Neural progenitor cell (in vitro differentiated cells): ENCODE measurements at regions not wholly inside any gene's neighbourhood (a gene's known extent, or its start where the extent isn't known, plus 50 kb on each side); places are given as distances from the start of the nearest gene placed in this dataset.
A peak's percentile ranks its signal among the peaks of the same experiment; 100 is the strongest.

Source experiments
- DNase-seq: peaks from one replicate; pipeline ENCODE4 v3.0.0-alpha.2; 2016; ENCODE audit warnings: low spot score
- H2AFZ ChIP-seq: fragments of 200-600 bp; sonication (generic); replicated peaks from 2 replicates; pipeline ENCODE4 v1.6.1; 2016; ENCODE audit warnings: antibody characterized with exemption
- H3F3A ChIP-seq: fragments of 200-600 bp; sonication (generic); 2 replicates; pipeline ENCODE4 v1.6.1; 2016; ENCODE audit warnings: antibody characterized with exemption, low read depth
- H3K27ac ChIP-seq: fragments of 200-600 bp; sonication (generic); 2 replicates; pipeline ENCODE4 v1.5.1; 2016; ENCODE audit warnings: mild to moderate bottlenecking
- H3K27me3 ChIP-seq: fragments of 200-600 bp; sonication (generic); 2 replicates; pipeline ENCODE4 v1.6.1; 2016; ENCODE audit warnings: mild to moderate bottlenecking, moderate library complexity
- H3K36me3 ChIP-seq: fragments of 200-600 bp; sonication (generic); 2 replicates; pipeline ENCODE4 v1.5.1; 2016
- H3K4me1 ChIP-seq: fragments of 200-600 bp; sonication (generic); 2 replicates; pipeline ENCODE4 v1.6.1; 2016; ENCODE audit warnings: mixed run types
- H3K4me2 ChIP-seq: fragments of 200-600 bp; sonication (generic); 2 replicates; pipeline ENCODE4 v1.6.1; 2016
- H3K4me3 ChIP-seq: fragments of 200-600 bp; sonication (generic); 2 replicates; pipeline ENCODE4 v1.5.1; 2016
- H3K79me2 ChIP-seq: fragments of 200-600 bp; sonication (generic); 2 replicates; pipeline ENCODE4 v1.6.1; 2016; ENCODE audit warnings: low read depth
- H3K9ac ChIP-seq: fragments of 200-600 bp; sonication (generic); 2 replicates; pipeline ENCODE4 v1.6.1; 2016
- H3K9me3 ChIP-seq: fragments of 200-600 bp; sonication (generic); 2 replicates; pipeline ENCODE4 v1.5.1; 2016; ENCODE audit warnings: low read depth
- H4K20me1 ChIP-seq: fragments of 200-600 bp; sonication (generic); 2 replicates; pipeline ENCODE4 v1.6.1; 2016; ENCODE audit warnings: low read depth
- H3K27ac Mint-ChIP-seq: 3 replicates; pipeline ENCODE4 v1.8.0; 2021; ENCODE audit warnings: mixed read lengths
- H3K27me3 Mint-ChIP-seq: 2 replicates; pipeline ENCODE4 v1.8.0; 2022; ENCODE audit warnings: low read depth, mild to moderate bottlenecking, inconsistent platforms, moderate library complexity, mixed read lengths; ENCODE audit not compliant: insufficient read depth
- H3K36me3 Mint-ChIP-seq: 3 replicates; pipeline ENCODE4 v1.8.0; 2021; ENCODE audit warnings: mixed read lengths
- H3K4me1 Mint-ChIP-seq: 3 replicates; pipeline ENCODE4 v1.8.0; 2021; ENCODE audit warnings: mixed read lengths
- H3K4me3 Mint-ChIP-seq: 3 replicates; pipeline ENCODE4 v1.8.0; 2021; ENCODE audit warnings: mild to moderate bottlenecking, moderate library complexity, mixed read lengths
- H3K9me3 Mint-ChIP-seq: 3 replicates; pipeline ENCODE4 v1.8.0; 2020; ENCODE audit warnings: mixed read lengths
- EZH2 ChIP-seq: fragments of 200-600 bp; sonication (generic); IDR thresholded peaks from 2 replicates; pipeline ENCODE4 v1.6.1; 2017; ENCODE audit warnings: antibody characterized with exemption, mild to moderate bottlenecking, moderate library complexity
- EZH2phosphoT487 ChIP-seq: fragments of 200-600 bp; sonication (generic); IDR thresholded peaks from 2 replicates; pipeline ENCODE4 v1.6.1; 2017; ENCODE audit warnings: antibody characterized with exemption
- TF ChIP-seq, protein P1 (sequence below): fragments of 200-600 bp; sonication (generic); IDR thresholded peaks from 2 replicates; pipeline ENCODE4 v1.5.1; 2017; ENCODE audit warnings: antibody characterized with exemption, mild to moderate bottlenecking

GRCh38 chr22:49147617-49148175 lies 680.0 kb downstream of the BRD1 start:
- H3K9me3 ChIP-seq: no peaks in the 10 kb centered on the region
- no peak overlapping the region for H3K4me2 ChIP-seq
- no peaks in the 10 kb centered on the region for H3K36me3 ChIP-seq
- Mint-ChIP-seq H3K4me1 (peaks cover 21% of the 10 kb centered on the region), H3K27me3 (peaks cover 6% of the 10 kb centered on the region), H3K36me3 (no peaks in the 10 kb centered on the region), H3K9me3 (peaks cover 2% of the 10 kb centered on the region), H3K4me3 (no peak overlapping the region), H3K27ac (peak overlapping the region; percentile 90)
- H3K27ac ChIP-seq: no peak overlapping the region
- no peak overlapping the region for H3K9ac ChIP-seq
- TF ChIP-seq, protein P1, sequence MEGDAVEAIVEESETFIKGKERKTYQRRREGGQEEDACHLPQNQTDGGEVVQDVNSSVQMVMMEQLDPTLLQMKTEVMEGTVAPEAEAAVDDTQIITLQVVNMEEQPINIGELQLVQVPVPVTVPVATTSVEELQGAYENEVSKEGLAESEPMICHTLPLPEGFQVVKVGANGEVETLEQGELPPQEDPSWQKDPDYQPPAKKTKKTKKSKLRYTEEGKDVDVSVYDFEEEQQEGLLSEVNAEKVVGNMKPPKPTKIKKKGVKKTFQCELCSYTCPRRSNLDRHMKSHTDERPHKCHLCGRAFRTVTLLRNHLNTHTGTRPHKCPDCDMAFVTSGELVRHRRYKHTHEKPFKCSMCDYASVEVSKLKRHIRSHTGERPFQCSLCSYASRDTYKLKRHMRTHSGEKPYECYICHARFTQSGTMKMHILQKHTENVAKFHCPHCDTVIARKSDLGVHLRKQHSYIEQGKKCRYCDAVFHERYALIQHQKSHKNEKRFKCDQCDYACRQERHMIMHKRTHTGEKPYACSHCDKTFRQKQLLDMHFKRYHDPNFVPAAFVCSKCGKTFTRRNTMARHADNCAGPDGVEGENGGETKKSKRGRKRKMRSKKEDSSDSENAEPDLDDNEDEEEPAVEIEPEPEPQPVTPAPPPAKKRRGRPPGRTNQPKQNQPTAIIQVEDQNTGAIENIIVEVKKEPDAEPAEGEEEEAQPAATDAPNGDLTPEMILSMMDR: no peak
- TF ChIP-seq EZH2 (no peak), EZH2phosphoT487 (no peak)
- no peak for DNase-seq
- H3K27me3 ChIP-seq: no peaks in the 10 kb centered on the region
- H3K79me2 ChIP-seq: no peaks in the 10 kb centered on the region
- no peaks in the 10 kb centered on the region for H3F3A ChIP-seq
- H3K4me1 ChIP-seq: peaks cover 15% of the 10 kb centered on the region
- no peak overlapping the region for H3K4me3 ChIP-seq
- no peaks in the 10 kb centered on the region for H4K20me1 ChIP-seq
- no peak overlapping the region for H2AFZ ChIP-seq

DNA sequence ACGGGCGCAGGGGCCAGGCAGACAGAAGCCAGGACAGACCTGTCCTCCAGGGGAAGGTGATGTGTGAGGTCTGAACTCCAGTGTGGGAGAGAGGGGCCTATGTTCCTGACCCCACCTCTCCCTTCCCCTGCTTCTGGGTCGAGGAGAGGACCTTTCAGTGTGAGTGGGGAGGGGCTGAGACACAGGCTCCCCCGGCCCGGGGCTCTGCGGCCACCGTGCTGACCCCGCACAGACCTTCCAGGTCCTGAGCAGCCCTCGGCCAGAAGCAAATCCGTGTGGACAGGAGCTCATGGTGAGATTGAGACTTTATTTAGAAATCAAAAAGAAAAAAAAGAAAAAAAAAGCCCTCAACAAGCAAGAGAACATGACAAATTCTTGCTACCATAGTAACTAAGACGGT lies 680.5 kb downstream of the BRD1 start:
- Histone ChIP-seq H2AFZ (no peak overlapping the region), H3K9me3 (no peaks in the 10 kb centered on the region), H3F3A (no peaks in the 10 kb centered on the region), H3K36me3 (no peaks in the 10 kb centered on the region), H3K79me2 (no peaks in the 10 kb centered on the region), H3K9ac (no peak overlapping the region), H4K20me1 (no peaks in the 10 kb centered on the region), H3K4me3 (no peak overlapping the region), H3K4me1 (peaks cover 9% of the 10 kb centered on the region), H3K27ac (no peak overlapping the region), H3K27me3 (no peaks in the 10 kb centered on the region), H3K4me2 (no peak overlapping the region)
- H3K27ac Mint-ChIP-seq: no peak overlapping the region
- peaks cover 6% of the 10 kb centered on the region for H3K27me3 Mint-ChIP-seq
- TF ChIP-seq EZH2phosphoT487 (no peak), EZH2 (no peak)
- TF ChIP-seq, protein P1: no peak
- peaks cover 2% of the 10 kb centered on the region for H3K9me3 Mint-ChIP-seq
- no peaks in the 10 kb centered on the region for H3K36me3 Mint-ChIP-seq
- H3K4me3 Mint-ChIP-seq: no peak overlapping the region
- peaks cover 18% of the 10 kb centered on the region for H3K4me1 Mint-ChIP-seq
- no peak for DNase-seq

DNA sequence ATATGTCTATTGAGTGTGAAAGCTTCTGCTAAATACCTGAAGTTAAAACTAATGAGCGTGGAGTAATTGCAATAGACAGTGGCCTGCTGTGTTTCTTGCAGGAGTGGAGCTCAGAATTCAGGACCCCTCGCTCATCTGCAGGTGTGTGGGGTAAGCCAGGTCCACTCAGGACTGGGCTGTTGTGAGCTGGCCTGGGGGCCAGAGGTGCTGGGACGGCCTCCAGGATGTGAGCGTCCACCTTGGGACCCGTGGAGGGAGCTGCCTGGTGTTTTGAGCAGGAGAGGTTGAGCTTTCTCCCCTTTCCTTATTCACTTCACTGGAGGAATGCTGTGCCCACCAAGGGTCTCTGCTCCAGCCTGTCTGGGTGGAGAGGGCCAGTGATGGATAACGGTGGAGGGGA lies 681.2 kb downstream of the BRD1 start:
- Mint-ChIP-seq H3K27ac (no peak overlapping the region), H3K27me3 (peaks cover 6% of the 10 kb centered on the region)

More for the DNA sequence above, 681.2 kb downstream of the BRD1 start:
- Mint-ChIP-seq H3K4me3 (no peak overlapping the region), H3K36me3 (no peaks in the 10 kb centered on the region), H3K4me1 (peaks cover 11% of the 10 kb centered on the region), H3K9me3 (peaks cover 2% of the 10 kb centered on the region)
- Histone ChIP-seq H3K79me2 (no peaks in the 10 kb centered on the region), H3K4me2 (no peak overlapping the region), H3K4me3 (no peak overlapping the region), H2AFZ (no peak overlapping the region), H3F3A (no peaks in the 10 kb centered on the region), H3K9me3 (no peaks in the 10 kb centered on the region), H3K27ac (no peak overlapping the region), H3K4me1 (peaks cover 3% of the 10 kb centered on the region), H4K20me1 (no peaks in the 10 kb centered on the region), H3K27me3 (no peaks in the 10 kb centered on the region), H3K9ac (no peak overlapping the region), H3K36me3 (no peaks in the 10 kb centered on the region)
- TF ChIP-seq EZH2phosphoT487 (no peak), EZH2 (no peak)
- TF ChIP-seq, protein P1: no peak
- no peak for DNase-seq
